Kidney (tissue), 13 donors: ENCODE measurements at regions not wholly inside any gene's neighbourhood (a gene's known extent, or its start where the extent isn't known, plus 50 kb on each side); places are given as distances from the start of the nearest gene placed in this dataset.
A peak's percentile ranks its signal among the peaks of the same experiment; 100 is the strongest.

Experiments
- DNase-seq, 5 donors: peaks; one replicate each; pipeline ENCODE4 v3.0.0-alpha.2; 2013 to 2020
- FAIRE-seq: peaks from 2 replicates; lab custom pipeline; 2012; peaks lifted over from hg19 to GRCh38; lab: Jason Lieb, UNC
- H3K27ac ChIP-seq, 2 donors: one replicate each; pipeline ENCODE4 v1.7.0; 2013; ENCODE audit warnings: low read depth in 2 of 2, low read length in 2 of 2, inconsistent platforms in 1 of 2
- H3K27me3 ChIP-seq: one replicate; pipeline ENCODE4 v1.7.1; 2013; ENCODE audit warnings: low read length, inconsistent platforms; ENCODE audit not compliant: control insufficient read depth, insufficient read depth
- H3K36me3 ChIP-seq, 3 donors: one replicate each; pipeline versions ENCODE4 v1.7.0 to v1.7.1; 2013; ENCODE audit warnings: low read length in 3 of 3, control low read depth in 1 of 3, inconsistent platforms in 1 of 3; ENCODE audit not compliant: insufficient read depth in 3 of 3, control insufficient read depth in 2 of 3
- H3K4me1 ChIP-seq, 3 donors: one replicate each; pipeline versions ENCODE4 v1.7.0 to v1.7.1; 2013; ENCODE audit warnings: low read length in 3 of 3, inconsistent platforms in 1 of 3, low read depth in 1 of 3; ENCODE audit not compliant: control insufficient read depth in 2 of 3, insufficient read depth in 2 of 3
- H3K4me3 ChIP-seq, 3 donors: one replicate each; pipeline versions ENCODE4 v1.7.0 to v1.8.1; 2013; ENCODE audit warnings: low read length in 3 of 3, control low read depth in 1 of 3, inconsistent platforms in 1 of 3
- H3K9ac ChIP-seq, 3 donors: one replicate each; pipeline versions ENCODE4 v1.7.0 to v1.7.1; 2013; ENCODE audit warnings: low read length in 3 of 3, control low read depth in 1 of 3, inconsistent platforms in 1 of 3
- H3K9me3 ChIP-seq, 3 donors: one replicate each; pipeline versions ENCODE4 v1.7.0 to v1.7.1; 2013; ENCODE audit warnings: low read length in 3 of 3, control low read depth in 1 of 3, inconsistent platforms in 1 of 3; ENCODE audit not compliant: control insufficient read depth in 2 of 3, insufficient read depth in 1 of 3
- intact Hi-C: fragments of 100-400 bp; cut with DNase I; formaldehyde crosslinking; loops from one replicate; pipeline ENCODE4 v1.11.1; 2022
- TF ChIP-seq, protein P1 (sequence below): IDR thresholded peaks from 3 replicates; pipeline ENCODE4 v1.5.1; 2012; ENCODE audit warnings: mild to moderate bottlenecking, moderate library complexity, borderline replicate concordance; ENCODE audit not compliant: insufficient read depth; ENCODE audit errors: extremely low read depth
- donor health status: control.
- donor health status: control.
- donor health status: control.
- donor health status: control.
- donor health status: control.
- donor health status: DM: yes; HTN: yes; CAD: no.
- donor health status: Normal renal cell carcinoma (clear cell type).

DNA sequence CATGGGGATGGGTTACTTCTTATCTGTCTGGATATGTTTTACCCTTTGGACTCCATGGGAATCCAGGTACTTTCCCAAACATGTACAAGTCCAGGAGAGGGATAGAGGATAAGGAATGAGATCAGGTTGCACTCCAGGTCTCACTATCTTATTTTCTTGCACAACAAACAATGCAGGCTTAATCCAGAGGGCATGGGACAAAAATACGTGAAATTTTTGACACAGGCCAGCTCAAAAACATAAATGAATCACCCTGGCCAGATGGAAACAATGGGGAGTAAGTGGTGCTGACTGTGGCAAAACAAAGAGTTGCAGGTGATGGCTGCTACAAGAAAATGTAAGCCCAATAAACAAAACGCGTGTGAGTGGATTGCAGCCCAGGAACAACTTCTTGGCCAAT lies 69.4 kb upstream of the GAS1 start:
- Histone ChIP-seq H3K36me3 (no peaks in the 10 kb centered on the region), H3K27me3 (no peaks in the 10 kb centered on the region), H3K4me1 (peaks cover 0 to 4% (median 0%) of the 10 kb centered on the region in 3 donors), H3K27ac (no peak overlapping the region), H3K4me3 (no peak overlapping the region), H3K9ac (no peak overlapping the region), H3K9me3 (no peaks in the 10 kb centered on the region)
- no peak for FAIRE-seq
- intact Hi-C loops: no loop called here
- no peak for DNase-seq
- TF ChIP-seq, protein P1, sequence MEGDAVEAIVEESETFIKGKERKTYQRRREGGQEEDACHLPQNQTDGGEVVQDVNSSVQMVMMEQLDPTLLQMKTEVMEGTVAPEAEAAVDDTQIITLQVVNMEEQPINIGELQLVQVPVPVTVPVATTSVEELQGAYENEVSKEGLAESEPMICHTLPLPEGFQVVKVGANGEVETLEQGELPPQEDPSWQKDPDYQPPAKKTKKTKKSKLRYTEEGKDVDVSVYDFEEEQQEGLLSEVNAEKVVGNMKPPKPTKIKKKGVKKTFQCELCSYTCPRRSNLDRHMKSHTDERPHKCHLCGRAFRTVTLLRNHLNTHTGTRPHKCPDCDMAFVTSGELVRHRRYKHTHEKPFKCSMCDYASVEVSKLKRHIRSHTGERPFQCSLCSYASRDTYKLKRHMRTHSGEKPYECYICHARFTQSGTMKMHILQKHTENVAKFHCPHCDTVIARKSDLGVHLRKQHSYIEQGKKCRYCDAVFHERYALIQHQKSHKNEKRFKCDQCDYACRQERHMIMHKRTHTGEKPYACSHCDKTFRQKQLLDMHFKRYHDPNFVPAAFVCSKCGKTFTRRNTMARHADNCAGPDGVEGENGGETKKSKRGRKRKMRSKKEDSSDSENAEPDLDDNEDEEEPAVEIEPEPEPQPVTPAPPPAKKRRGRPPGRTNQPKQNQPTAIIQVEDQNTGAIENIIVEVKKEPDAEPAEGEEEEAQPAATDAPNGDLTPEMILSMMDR: no peak

DNA sequence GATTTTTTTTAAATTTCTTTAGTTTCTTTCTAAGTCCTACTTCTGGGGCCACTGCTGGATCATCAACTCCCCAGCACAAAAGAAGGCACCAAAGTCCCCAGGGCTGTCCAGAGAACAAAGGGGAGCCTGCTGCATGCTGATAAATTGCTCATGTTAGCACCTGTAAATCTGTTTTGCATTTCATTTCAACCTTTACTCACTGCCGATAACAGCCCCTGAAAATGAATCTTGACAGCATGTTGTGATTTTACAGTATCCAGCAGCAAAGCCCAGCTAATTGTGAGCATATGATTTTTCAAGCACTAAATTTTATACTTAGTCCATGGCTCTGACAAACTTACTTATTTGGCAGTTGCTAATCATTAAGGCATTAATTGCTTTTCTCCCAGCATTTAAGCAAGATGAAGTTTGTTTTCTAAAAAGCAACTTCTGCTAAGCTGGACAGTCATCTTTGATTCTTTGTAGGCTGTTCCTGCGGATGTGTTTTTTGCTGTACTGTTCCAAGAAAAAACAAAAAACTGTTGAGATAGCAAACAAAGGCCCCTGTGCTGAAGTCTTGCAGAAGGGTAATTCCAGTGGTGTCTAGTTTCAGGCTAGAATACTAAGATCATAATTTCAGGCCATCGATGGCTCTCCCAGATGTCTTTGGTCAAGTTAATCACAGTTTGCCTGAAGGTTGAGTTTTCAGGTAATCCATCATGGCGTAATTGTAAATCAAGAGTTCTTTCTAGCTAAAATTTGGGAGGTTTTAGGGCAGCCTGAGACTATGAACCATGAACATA lies 73.1 kb upstream of the GAS1 start:
- H3K4me3 ChIP-seq: no peak overlapping the region
- intact Hi-C loops: no loop called here

DNA sequence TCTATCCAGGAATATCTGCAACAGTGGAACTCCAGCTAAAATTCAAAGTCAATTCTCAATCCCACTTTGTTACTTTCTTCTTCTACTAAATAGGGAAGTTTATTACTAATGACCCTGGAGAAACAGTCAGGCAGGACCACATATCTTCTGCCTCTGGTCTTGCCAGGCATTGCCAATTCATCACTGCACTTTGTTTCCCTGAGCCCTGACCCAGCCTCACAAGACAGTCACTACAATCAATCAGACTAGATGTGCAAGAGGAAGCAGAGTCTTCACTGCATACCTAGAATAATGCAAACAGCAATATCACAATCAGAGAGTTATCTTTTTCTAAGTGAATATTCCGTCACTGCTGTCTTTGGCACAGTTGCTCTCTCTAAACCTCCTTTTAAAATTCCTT lies 74.9 kb upstream of the GAS1 start:
- Histone ChIP-seq H3K9me3 (no peaks in the 10 kb centered on the region), H3K9ac (no peak overlapping the region), H3K4me3 (no peak overlapping the region), H3K4me1 (peaks cover 0 to 4% (median 0%) of the 10 kb centered on the region in 3 donors), H3K27me3 (no peaks in the 10 kb centered on the region), H3K27ac (no peak overlapping the region), H3K36me3 (no peaks in the 10 kb centered on the region)
- TF ChIP-seq, protein P1: no peak
- intact Hi-C loops: no loop called here
- DNase-seq (no peak), FAIRE-seq (no peak)

More for the DNA sequence above, 73.1 kb upstream of the GAS1 start:
- FAIRE-seq: no peak
- Histone ChIP-seq H3K36me3 (no peaks in the 10 kb centered on the region), H3K27ac (no peak overlapping the region), H3K4me1 (peaks cover 0 to 4% (median 0%) of the 10 kb centered on the region in 3 donors), H3K9ac (no peak overlapping the region), H3K9me3 (no peaks in the 10 kb centered on the region), H3K27me3 (no peaks in the 10 kb centered on the region)
- peak in 3 of 5 donors; percentile 19 to 66 (median 64) for DNase-seq
- TF ChIP-seq, protein P1: no peak
